GM12874 (cell line): ENCODE measurements at regions not wholly inside any gene's neighbourhood (a gene's known extent, or its start where the extent isn't known, plus 50 kb on each side); places are given as distances from the start of the nearest gene placed in this dataset.

Source experiments
- TF ChIP-seq, protein P1 (sequence below): IDR thresholded peaks from 2 replicates; pipeline ENCODE4 v1.5.1; 2011; ENCODE audit warnings: low read depth, mild to moderate bottlenecking, control low read depth, low read length, moderate library complexity; ENCODE audit not compliant: insufficient read depth

DNA sequence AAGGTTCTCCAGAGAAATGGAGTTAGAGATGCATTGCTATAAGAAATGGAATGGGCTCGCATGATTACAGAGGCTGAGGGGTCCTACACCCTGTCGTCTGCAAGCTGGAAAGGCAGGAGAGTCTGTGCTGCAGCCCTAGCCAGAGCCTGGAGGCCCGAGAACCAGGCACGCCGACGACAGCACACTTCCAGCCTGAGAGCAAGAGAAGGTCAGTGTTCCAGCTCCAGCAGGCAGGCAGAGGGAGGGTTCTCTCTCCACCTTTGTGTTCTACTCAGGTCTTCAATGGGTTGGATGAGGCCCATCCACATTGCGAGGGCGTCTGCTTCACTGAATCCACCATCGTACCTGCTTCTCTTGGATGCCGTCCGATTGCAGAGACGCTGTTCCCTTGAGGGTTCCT is 177.6 kb upstream of the HDAC4 start:
- TF ChIP-seq, protein P1, sequence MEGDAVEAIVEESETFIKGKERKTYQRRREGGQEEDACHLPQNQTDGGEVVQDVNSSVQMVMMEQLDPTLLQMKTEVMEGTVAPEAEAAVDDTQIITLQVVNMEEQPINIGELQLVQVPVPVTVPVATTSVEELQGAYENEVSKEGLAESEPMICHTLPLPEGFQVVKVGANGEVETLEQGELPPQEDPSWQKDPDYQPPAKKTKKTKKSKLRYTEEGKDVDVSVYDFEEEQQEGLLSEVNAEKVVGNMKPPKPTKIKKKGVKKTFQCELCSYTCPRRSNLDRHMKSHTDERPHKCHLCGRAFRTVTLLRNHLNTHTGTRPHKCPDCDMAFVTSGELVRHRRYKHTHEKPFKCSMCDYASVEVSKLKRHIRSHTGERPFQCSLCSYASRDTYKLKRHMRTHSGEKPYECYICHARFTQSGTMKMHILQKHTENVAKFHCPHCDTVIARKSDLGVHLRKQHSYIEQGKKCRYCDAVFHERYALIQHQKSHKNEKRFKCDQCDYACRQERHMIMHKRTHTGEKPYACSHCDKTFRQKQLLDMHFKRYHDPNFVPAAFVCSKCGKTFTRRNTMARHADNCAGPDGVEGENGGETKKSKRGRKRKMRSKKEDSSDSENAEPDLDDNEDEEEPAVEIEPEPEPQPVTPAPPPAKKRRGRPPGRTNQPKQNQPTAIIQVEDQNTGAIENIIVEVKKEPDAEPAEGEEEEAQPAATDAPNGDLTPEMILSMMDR, result no peak

DNA sequence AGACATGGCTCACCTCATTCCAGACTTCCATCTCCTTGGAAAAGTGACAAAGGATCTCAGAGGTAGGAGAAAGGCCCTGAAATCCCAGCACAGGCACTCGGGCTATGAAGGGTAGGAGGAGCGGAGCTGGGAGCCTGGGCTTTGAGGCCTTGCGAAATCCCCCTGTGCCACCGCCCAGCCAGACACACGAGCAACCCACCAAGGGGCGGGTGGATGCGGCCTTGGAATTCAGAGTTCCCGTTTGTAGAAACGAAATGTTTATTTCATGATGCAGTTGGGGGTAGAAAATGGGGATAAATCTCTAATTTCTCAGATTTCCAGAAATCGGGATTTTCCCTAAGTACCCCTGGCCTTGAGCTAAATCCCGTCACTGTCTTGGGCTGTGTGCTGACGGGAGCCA is 177.1 kb upstream of the HDAC4 start:
- TF ChIP-seq, protein P1, result no peak

DNA sequence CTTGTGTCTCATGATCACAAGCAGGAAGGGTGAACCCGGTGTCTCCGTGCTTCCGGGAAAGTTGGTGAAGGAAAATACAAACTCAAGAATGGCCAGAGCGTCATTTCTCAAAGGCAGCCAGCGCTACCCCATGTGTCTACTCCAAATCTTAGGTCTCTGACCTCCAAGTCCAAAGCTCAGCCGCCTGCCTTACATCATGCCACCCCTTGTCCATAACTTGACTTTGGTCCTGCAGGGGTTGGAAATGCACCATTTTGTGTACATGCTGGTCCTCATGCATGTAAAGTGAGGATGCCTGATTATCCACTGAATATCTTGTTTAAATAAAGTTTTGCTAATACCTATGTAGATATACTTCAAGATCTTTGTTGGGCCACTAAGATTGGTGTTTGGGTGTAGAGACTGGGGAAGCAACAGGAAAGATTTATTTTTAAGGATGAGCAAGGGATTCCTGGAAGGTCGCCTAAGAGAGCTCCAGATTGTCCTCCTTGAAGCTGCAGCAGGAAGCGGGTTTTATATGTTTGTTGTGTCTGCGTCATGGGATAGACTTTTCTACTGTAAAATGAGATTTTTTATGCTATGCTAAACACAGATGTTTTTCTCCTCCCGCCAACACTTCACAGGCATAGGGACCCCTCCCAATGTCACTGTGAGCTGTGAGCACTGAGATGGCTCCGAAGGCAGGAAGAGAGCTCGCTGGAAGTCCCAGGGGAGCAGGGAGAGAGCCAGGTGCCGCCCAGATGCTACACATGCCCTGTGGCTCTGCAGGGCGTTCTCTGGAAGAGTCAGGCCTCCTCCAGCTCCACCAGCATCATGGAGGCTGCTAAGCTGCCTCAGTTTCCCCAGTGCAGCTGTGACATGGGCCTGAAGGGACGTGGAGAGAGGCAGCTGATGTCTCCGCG is 176.2 kb upstream of the HDAC4 start:
- TF ChIP-seq, protein P1, result no peak

DNA sequence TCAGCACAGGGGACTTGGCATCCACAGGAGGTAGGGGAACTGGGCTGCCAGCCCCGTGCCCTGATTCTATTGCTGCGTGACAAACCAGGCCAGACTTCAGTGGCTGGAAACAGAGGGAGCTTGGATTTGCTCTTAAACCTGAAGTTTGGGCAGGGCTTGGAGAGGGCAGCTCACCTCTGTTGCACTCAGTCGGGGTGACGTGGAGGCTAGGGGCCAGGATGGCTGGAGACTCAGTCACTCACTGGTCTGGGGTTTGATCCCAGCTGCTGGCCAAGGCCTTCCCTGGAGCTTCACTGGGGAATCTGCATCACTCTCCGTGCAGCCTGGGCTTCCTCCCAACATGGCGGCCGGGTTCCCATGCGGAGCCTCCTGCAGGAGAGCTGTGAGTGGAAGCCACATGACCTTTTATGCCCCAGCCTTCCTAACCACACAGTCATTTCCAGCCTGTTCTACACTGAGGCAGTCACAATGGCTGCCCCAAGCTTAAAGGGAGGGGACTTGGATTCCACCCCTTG is 175.2 kb upstream of the HDAC4 start:
- TF ChIP-seq, protein P1, result no peak

DNA sequence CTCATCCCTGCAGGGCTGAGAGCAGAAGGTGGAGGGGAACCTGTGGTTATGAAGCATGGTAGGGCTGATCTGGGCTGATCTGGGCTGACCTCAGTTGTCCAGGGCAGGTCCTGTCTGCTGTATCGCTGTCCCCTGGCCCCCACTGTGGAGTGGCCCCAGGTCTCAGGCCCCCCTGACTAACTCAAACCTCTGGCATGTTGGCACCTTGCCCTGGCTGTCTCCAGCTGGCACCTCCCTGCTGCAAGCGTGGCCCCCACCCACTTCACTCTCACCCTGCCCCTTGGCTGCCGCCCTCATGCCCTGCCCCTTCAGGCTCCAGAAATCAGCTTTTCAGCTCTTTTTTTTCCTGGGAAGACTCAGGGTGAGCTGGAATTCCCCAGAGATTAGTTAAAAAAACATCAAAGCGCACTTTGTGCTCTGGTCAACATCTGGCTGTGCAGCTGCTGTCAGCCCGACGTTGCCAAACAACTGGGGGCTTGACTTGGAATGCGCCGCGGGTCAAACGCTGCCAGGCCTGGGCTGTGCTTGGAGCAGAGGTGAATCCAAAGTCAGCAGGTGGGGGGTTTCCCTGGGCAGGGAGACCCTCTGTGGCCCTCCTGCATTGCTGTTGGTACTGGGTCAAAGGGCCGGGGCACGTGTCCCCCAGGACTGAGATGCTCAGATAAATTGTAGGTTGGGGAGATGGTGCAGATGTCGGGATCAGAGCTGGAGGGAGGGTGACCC is 173.8 kb upstream of the HDAC4 start:
- TF ChIP-seq, protein P1, result no peak

DNA sequence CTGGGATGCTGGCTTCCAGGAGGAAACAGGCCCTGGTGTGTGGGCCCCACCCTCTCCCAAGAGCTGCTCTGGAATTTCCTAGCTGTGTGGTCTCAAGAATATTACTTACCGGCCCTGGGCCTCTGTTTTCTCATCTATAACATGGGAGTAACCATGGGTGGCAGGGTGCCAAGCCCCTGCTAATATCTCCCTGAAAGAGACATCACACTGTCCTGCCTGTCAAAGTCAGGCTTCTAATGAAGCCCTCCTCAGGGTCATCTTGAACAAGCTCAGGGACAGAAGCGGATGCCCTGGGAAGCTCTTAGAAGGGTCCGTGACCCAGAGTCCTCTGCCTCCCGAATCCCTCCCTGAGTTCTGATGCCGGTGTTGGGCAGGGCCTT is 173.2 kb upstream of the HDAC4 start:
- TF ChIP-seq, protein P1, result no peak

DNA sequence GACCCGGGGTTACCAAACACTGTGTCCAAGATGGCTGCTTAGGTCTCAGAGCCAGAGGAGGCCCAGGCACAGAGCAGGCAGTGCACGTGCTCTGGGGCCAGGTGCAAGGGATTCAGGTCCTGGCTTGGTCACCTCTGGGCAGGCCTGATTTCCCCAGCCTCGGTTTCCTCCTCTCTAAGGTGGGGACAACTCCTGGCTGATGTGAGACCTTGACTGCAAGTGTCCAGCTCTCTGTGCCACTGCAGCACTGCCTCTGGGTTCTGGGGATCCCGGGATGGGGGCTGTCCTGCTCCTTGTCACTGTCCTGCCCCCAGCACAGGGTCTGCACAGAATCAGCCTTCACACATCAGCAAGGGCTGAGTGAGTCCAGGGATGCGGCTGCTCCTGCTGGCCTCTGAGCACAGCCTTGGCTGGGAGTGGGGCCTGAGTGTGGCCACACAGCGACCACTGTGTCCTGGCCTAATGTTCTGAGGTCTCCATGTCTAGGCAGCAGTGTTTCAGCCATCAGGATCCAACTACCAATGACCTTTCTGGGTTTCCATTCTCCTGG is 170.2 kb upstream of the HDAC4 start:
- TF ChIP-seq, protein P1, result no peak
